HG03469 (cell line): ENCODE measurements at regions not wholly inside any gene's neighbourhood (a gene's known extent, or its start where the extent isn't known, plus 50 kb on each side); places are given as distances from the start of the nearest gene placed in this dataset.
"Not testable (repeated sequence)": the region's sequence is repeated elsewhere in the genome, so short reads cannot be mapped to it uniquely, and the experiment has no call there.

ENCODE experiments used
- ATAC-seq: cut with Tn5 transposase; IDR thresholded peaks from one replicate; pipeline ENCODE4 v1.9.1; 2021; ENCODE audit warnings: mild to moderate bottlenecking, moderate library complexity, moderate number of reproducible peaks; ENCODE audit not compliant: unreplicated experiment

- no peak for ATAC-seq
Observed at GRCh38 chr6:115814907-115815306, 245.8 kb downstream of the FRK start.

- ATAC-seq = no peak
Observed at GRCh38 chr6:115811541-115811940, 249.2 kb downstream of the FRK start.

- no peak for ATAC-seq
Observed at GRCh38 chr6:115798229-115798628, 262.5 kb downstream of the FRK start.

- no peak for ATAC-seq
Observed at GRCh38 chr6:115796829-115797228, 263.9 kb downstream of the FRK start.

GRCh38 chr6:115796061-115796460 lies 264.6 kb downstream of the FRK start:
- no peak for ATAC-seq

GRCh38 chr6:115783402-115784061 lies 277.2 kb downstream of the FRK start:
- no peak for ATAC-seq

- no peak for ATAC-seq
Observed at GRCh38 chr6:115782612-115783011, 278.1 kb downstream of the FRK start.

GRCh38 chr6:115773741-115774140 lies 286.9 kb downstream of the FRK start:
- ATAC-seq = no peak

- ATAC-seq = no peak
Observed at GRCh38 chr6:115770851-115771250, 289.8 kb downstream of the FRK start.

GRCh38 chr6:115768500-115768899 lies 292.2 kb downstream of the FRK start:
- no peak for ATAC-seq

GRCh38 chr6:115767931-115768330 lies 292.8 kb downstream of the FRK start:
- ATAC-seq = no peak

- ATAC-seq = no peak
Observed at GRCh38 chr6:115766745-115767462, 293.8 kb downstream of the FRK start.

- no peak for ATAC-seq
Observed at GRCh38 chr6:115765966-115766365, 294.7 kb downstream of the FRK start.

GRCh38 chr6:115759051-115759450 lies 301.6 kb downstream of the FRK start:
- ATAC-seq = no peak

GRCh38 chr6:115753446-115753845 lies 307.2 kb downstream of the FRK start:
- no peak for ATAC-seq

- ATAC-seq = no peak
Observed at GRCh38 chr6:115750946-115751345, 309.7 kb downstream of the FRK start.

- no peak for ATAC-seq
Observed at GRCh38 chr6:115750292-115750691, 310.4 kb downstream of the FRK start.

- no peak for ATAC-seq
Observed at GRCh38 chr6:115747719-115748118, 313.0 kb downstream of the FRK start.

- not testable (repeated sequence) for ATAC-seq
Observed at GRCh38 chr6:115746583-115746982, 314.1 kb downstream of the FRK start.

GRCh38 chr6:115740907-115741306 lies 319.8 kb downstream of the FRK start:
- ATAC-seq = no peak

- no peak for ATAC-seq
Observed at GRCh38 chr6:115735610-115736009, 325.1 kb downstream of the FRK start.

GRCh38 chr6:115733426-115733825 lies 327.3 kb downstream of the FRK start:
- no peak for ATAC-seq

GRCh38 chr6:115729036-115729435 lies 331.7 kb downstream of the FRK start:
- ATAC-seq = no peak
